OCI-LY1 (cell line): ENCODE measurements at regions not wholly inside any gene's neighbourhood (a gene's known extent, or its start where the extent isn't known, plus 50 kb on each side); places are given as distances from the start of the nearest gene placed in this dataset.
A peak's percentile ranks its signal among the peaks of the same experiment; 100 is the strongest.

Experiments
- H2AFZ ChIP-seq: fragments of 200-600 bp; sonication (generic), shearing (Covaris generic); 2 replicates; pipeline ENCODE4 v1.6.0; 2014; ENCODE audit warnings: antibody characterized with exemption, mild to moderate bottlenecking, low read length
- H3F3A ChIP-seq: fragments of 200-600 bp; sonication (generic), shearing (Covaris generic); 2 replicates; pipeline ENCODE4 v1.6.0; 2014; ENCODE audit warnings: mild to moderate bottlenecking, antibody characterized with exemption, low read length, moderate library complexity; ENCODE audit not compliant: insufficient read depth
- H3K27ac ChIP-seq: fragments of 200-600 bp; sonication (generic); 2 replicates; pipeline ENCODE4 v1.5.1; 2014; ENCODE audit warnings: low read length, mixed run types, mild to moderate bottlenecking, low read depth; ENCODE audit not compliant: poor library complexity, severe bottlenecking
- H3K27me3 ChIP-seq: fragments of 200-600 bp; sonication (generic); 2 replicates; pipeline ENCODE4 v1.6.0; 2014; ENCODE audit warnings: antibody characterized with exemption, mild to moderate bottlenecking, low read length, moderate library complexity; ENCODE audit not compliant: insufficient read depth
- H3K36me3 ChIP-seq: fragments of 200-600 bp; sonication (generic); 2 replicates; pipeline ENCODE4 v1.6.1; 2014; ENCODE audit warnings: mild to moderate bottlenecking, antibody characterized with exemption, low read length, moderate library complexity, mixed read lengths; ENCODE audit not compliant: insufficient read depth
- H3K4me1 ChIP-seq: fragments of 200-600 bp; sonication (generic); 2 replicates; pipeline ENCODE4 v1.5.1; 2014; ENCODE audit warnings: mild to moderate bottlenecking, low read length, moderate library complexity; ENCODE audit not compliant: insufficient read depth, severe bottlenecking
- H3K4me2 ChIP-seq: fragments of 200-600 bp; sonication (generic), shearing (Covaris generic); 2 replicates; pipeline ENCODE4 v1.6.1; 2014; ENCODE audit warnings: low read length
- H3K4me3 ChIP-seq: fragments of 200-600 bp; sonication (generic); 2 replicates; pipeline ENCODE4 v1.5.1; 2014; ENCODE audit warnings: low read length, low read depth, mild to moderate bottlenecking, mixed read lengths; ENCODE audit not compliant: poor library complexity, severe bottlenecking
- H3K79me2 ChIP-seq: fragments of 200-600 bp; shearing (Covaris generic); 2 replicates; pipeline ENCODE4 v1.6.1; 2016; ENCODE audit warnings: mixed run types, low read length, mixed read lengths; ENCODE audit not compliant: insufficient read depth
- H3K9ac ChIP-seq: fragments of 200-600 bp; sonication (generic), shearing (Covaris generic); 2 replicates; pipeline ENCODE4 v1.6.1; 2014; ENCODE audit warnings: mild to moderate bottlenecking, low read length, mixed read lengths
- H3K9me2 ChIP-seq: fragments of 200-600 bp; sonication (generic), shearing (Covaris generic); 2 replicates; pipeline ENCODE4 v1.6.1; 2014; ENCODE audit warnings: low read depth, mild to moderate bottlenecking, low read length, mixed read lengths
- H3K9me3 ChIP-seq: fragments of 200-600 bp; shearing (Covaris generic); 2 replicates; pipeline ENCODE4 v1.6.1; 2014; ENCODE audit warnings: low read length, mixed read lengths
- H4K20me1 ChIP-seq: fragments of 200-600 bp; sonication (generic), shearing (Covaris generic); 2 replicates; pipeline ENCODE4 v1.6.0; 2016; ENCODE audit warnings: mild to moderate bottlenecking, low read length; ENCODE audit not compliant: insufficient read depth
- CTCF ChIP-seq: fragments of 200-600 bp; sonication (generic), shearing (Covaris generic); IDR thresholded peaks from 2 replicates; pipeline ENCODE4 v1.5.1; 2017; ENCODE audit warnings: mild to moderate bottlenecking, antibody characterized with exemption, low read length, moderate library complexity, mixed read lengths
- EZH2 ChIP-seq: fragments of 200-600 bp; sonication (generic), shearing (Covaris generic); IDR thresholded peaks from 2 replicates; pipeline ENCODE4 v1.8.0; 2017; ENCODE audit warnings: borderline replicate concordance, mixed run types, mild to moderate bottlenecking, antibody characterized with exemption, low read length, moderate library complexity, mixed read lengths

- no peaks in the 10 kb centered on the region for H3K27me3 ChIP-seq
- no peak overlapping the region for H3K4me3 ChIP-seq
- H3K9ac ChIP-seq: no peak overlapping the region
- H3K27ac ChIP-seq: no peak overlapping the region
- TF ChIP-seq EZH2: no peak
- no peak for TF ChIP-seq CTCF
- H2AFZ ChIP-seq: no peak overlapping the region
- no peaks in the 10 kb centered on the region for H3K36me3 ChIP-seq
- peaks cover 34% of the 10 kb centered on the region for H3K4me1 ChIP-seq
- no peaks in the 10 kb centered on the region for H3K79me2 ChIP-seq
- H3K4me2 ChIP-seq: no peak overlapping the region
- H3K9me3 ChIP-seq: no peaks in the 10 kb centered on the region
- H4K20me1 ChIP-seq: no peaks in the 10 kb centered on the region
- H3K9me2 ChIP-seq: no peaks in the 10 kb centered on the region
- H3F3A ChIP-seq: no peaks in the 10 kb centered on the region
These were observed 73.7 kb downstream of the SPATA31D1 start for GRCh38 chr9:82062245-82062644.

GRCh38 chr9:82073551-82074543 lies 85.3 kb downstream of the SPATA31D1 start:
- TF ChIP-seq CTCF (no peak), EZH2 (no peak)
- Histone ChIP-seq H3K27me3 (no peaks in the 10 kb centered on the region), H3K4me1 (no peaks in the 10 kb centered on the region), H4K20me1 (no peaks in the 10 kb centered on the region), H2AFZ (peak overlapping the region; percentile 47; the same call in 1 of the 2 replicates), H3K79me2 (no peaks in the 10 kb centered on the region), H3K27ac (no peak overlapping the region), H3K36me3 (no peaks in the 10 kb centered on the region), H3F3A (no peaks in the 10 kb centered on the region), H3K4me3 (no peak overlapping the region), H3K4me2 (no peak overlapping the region), H3K9me3 (no peaks in the 10 kb centered on the region), H3K9ac (no peak overlapping the region), H3K9me2 (no peaks in the 10 kb centered on the region)

GRCh38 chr9:82080265-82080664 lies 91.7 kb downstream of the SPATA31D1 start:
- H3K27ac ChIP-seq: peak overlapping the region; percentile 65
- H3K79me2 ChIP-seq: no peaks in the 10 kb centered on the region
- H3K4me1 ChIP-seq: peaks cover 35% of the 10 kb centered on the region
- TF ChIP-seq CTCF (no peak), EZH2 (no peak)
- no peak overlapping the region; the same call in 1 of the 2 replicates for H3K4me2 ChIP-seq
- no peak overlapping the region for H3K4me3 ChIP-seq
- H3K36me3 ChIP-seq: no peaks in the 10 kb centered on the region
- H3K9ac ChIP-seq: no peak overlapping the region
- no peaks in the 10 kb centered on the region for H3K9me2 ChIP-seq
- H4K20me1 ChIP-seq: no peaks in the 10 kb centered on the region
- no peaks in the 10 kb centered on the region for H3K27me3 ChIP-seq
- no peak overlapping the region for H2AFZ ChIP-seq
- no peaks in the 10 kb centered on the region for H3F3A ChIP-seq
- no peaks in the 10 kb centered on the region for H3K9me3 ChIP-seq
